Right hindlimb (tissue), 1 donor: ENCODE measurements at regions not wholly inside any gene's neighbourhood (a gene's known extent, or its start where the extent isn't known, plus 50 kb on each side); places are given as distances from the start of the nearest gene placed in this dataset.

Source experiments
- DNase-seq: peaks from one replicate; pipeline ENCODE4 v3.0.0-alpha.2; 2018

GRCh38 chr10:27451054-27451453 is 53.0 kb upstream of the RAB18 start:
- DNase-seq = no peak

DNA sequence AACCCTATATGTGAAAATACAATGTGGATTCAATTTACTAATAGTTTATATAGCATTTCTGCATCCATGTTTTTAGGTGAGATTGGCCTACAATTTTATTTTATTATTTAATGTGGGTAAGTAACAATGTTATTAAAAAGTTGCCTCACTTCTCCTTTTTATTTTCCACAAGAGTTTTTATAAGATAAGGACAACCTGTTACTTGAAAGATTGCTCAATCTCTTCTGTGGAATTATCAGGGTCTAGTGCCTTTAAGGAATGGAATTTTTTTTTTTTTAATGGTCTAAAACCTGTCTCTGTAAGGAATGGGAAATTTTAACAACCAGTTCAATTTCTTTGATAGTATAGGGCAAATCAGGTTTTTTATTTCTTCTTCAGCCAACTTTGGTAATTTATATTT is 53.9 kb upstream of the RAB18 start:
- DNase-seq = no peak

DNA sequence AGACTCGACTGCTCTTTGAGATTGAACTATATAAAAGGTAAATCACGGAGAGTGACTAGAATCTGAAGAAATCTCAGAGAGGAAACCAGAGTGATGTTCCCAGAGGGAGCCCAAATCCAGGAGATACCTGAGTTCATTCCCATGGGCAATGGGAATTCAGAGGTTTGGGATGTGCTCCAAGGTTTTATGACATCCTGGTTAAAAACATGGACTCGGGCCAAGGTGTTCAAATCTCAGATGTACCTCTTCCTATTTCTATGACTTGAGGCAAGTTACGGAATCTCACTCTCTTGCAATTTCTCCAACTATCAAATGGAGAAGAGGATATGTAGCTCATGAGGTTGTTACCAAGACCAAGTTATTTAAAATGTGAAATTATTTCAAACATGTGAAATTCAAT is 54.5 kb upstream of the RAB18 start:
- no peak for DNase-seq

GRCh38 chr10:27448921-27449320 is 55.2 kb upstream of the RAB18 start:
- DNase-seq = no peak

DNA sequence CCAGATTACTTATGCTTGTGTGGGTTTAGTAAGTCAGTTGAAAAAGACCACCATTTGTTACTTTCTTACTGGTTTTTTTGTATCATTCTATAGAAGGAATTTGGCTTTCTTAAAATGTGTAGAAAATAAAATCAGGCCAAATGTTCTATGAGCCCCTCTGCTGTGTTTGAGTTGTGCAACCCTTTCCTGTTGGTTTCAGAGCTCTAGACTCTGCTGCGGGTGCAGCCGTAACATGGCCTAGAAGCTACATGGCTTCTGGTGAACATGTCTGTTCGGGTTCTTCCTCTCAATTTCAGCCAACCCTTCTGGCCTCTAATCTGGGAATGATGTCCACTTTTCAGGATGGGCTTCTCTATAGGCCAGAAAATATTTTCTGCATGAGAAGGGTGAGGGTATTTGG is 56.6 kb upstream of the RAB18 start:
- DNase-seq = no peak

GRCh38 chr10:27446091-27446918 is 57.8 kb upstream of the RAB18 start:
- no peak for DNase-seq

GRCh38 chr10:27445070-27445469 is 59.0 kb upstream of the RAB18 start:
- DNase-seq = no peak

DNA sequence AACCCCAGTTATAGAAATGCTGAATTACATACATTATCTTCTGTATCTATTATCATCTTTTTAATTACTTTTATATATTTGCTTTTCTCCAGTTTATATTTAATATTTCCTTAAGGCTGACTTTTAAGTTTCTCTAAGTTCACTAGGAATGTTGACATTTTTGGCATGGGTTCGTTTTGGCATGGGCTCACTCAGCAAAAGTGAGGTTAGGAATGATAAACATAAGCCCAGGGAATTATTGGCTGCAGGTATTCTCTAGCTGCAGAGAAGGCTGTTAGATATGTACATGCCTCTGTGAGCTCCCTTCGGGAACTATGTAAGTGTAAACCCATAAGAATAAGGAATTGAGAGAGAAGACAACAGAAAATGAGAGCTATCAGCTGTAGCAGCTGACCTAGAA is 63.6 kb upstream of the RAB18 start:
- no peak for DNase-seq

GRCh38 chr10:27440021-27440420 is 64.1 kb upstream of the RAB18 start:
- no peak for DNase-seq

DNA sequence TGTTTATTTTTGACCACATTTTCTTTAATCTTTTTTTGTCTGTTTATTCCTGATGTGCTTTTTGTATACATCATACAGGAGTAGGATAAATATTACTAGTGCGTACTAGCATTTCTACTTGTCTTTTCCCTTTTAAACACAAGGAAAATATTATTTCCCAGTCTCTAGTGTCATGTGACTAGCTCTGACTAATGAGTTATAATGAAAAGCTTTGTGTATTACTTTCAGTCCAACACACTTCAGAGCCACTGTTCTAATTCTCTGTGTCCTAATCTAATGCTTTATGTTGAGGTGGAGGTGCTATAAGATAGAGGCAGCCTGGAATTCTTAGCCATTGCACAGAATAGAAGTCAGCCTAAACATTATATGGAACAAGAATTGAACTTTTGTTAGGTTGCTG is 65.0 kb upstream of the RAB18 start:
- DNase-seq = no peak

DNA sequence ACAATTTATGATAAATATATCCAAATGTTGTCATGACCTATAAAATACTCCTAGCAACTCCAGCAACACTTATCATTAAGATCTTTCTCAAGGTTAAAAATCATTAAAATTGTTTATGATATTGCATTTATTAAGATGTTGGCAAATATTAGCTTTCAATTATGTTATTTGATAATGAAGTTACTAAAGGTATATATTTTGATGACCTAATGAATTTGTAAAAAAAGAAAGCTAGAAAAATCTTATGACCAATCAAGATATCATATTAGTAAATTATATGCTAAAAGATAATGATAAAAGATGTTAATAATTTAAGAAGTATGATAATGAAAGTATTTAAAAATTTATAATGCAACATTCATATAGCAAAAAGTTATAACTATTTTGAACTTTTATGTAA is 66.3 kb upstream of the RAB18 start:
- DNase-seq = no peak

DNA sequence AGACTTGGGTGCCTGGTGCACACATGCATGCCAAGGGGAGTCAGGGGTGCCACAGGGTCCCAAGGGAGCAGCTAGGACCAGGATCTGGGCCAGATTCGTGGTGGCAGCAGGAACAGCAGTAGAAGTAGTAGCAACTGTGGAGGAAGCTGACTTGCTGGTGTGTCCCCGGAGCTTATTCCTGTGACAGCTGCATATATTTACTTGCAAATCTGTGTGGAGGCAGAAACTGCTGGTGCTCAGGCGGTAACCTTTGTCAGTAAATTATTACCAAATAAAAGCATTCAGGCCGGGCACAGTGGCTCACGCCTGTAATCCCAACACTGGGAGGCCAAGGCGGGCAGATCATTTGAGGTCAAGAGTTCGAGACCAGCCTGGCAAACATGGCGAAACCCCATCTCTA is 67.4 kb upstream of the RAB18 start:
- DNase-seq = no peak

DNA sequence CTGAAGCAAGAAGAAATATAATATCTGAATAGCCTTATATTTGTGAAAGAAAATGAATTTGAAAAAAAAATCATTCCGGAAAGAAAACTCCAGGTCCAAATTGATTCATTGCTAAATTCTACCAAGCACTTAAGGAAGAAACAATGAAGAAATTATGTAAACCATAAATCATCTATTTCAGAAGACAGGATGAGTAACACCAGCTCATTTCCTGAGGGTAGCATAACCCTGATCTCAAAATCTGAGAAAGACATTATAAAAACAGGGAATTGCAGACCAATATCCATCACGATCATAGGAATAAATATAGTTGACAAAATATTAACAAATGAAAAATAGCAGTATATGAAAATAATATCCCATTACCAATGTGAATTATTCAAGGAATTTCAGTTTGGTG is 70.1 kb upstream of the RAB18 start:
- no peak for DNase-seq

- no peak for DNase-seq
These were observed 77.1 kb upstream of the RAB18 start for GRCh38 chr10:27426948-27427467.

- no peak for DNase-seq
These were observed 90.2 kb upstream of the RAB18 start for GRCh38 chr10:27413831-27414348.

GRCh38 chr10:27413387-27413786 is 90.7 kb upstream of the RAB18 start:
- no peak for DNase-seq

DNA sequence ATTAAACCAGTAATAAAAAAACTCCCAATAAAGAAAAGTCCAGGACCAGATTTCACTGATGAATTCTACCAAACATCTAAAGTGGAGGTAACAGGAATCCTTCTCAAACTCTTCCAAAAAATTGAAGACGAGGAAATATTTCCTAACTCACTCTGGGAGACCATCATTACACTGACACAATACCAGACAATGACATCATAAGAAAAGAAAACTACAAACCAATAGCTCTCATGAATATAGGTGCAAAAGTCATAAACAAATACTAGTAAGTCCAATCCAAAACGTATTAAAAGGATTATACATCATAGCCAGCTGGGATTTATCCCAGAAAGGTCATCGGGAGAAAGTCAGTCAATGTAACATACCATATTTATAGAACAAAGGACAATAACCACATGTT is 94.0 kb upstream of the RAB18 start:
- DNase-seq = no peak

DNA sequence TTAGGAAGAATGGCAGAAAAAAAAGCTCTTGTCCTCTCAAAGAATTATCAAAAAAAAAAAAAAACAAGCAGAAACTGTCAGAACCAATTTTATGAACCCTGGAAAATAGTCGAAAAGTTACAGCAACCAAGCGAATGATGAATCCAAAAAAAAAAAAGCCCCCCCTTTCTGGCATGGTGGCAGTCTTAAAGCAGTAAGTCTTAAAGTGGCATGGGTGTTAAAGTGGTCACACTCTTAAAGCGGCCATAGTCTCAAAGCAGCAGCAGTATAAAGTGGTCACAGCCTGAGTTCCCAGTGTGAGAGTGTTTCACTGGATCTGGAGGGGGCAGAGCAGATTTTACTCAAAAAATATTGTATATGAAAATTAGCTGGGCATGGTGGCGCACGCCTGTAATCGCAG is 96.8 kb upstream of the RAB18 start:
- no peak for DNase-seq

- DNase-seq = no peak
These were observed 104.2 kb upstream of the RAB18 start for GRCh38 chr10:27399871-27400270.

GRCh38 chr10:27393961-27394360 is 110.1 kb upstream of the RAB18 start:
- DNase-seq = no peak

- no peak for DNase-seq
These were observed 111.5 kb upstream of the RAB18 start for GRCh38 chr10:27392606-27393005.

GRCh38 chr10:27391916-27392315 is 112.2 kb upstream of the RAB18 start:
- no peak for DNase-seq

- no peak for DNase-seq
These were observed 112.8 kb upstream of the RAB18 start for GRCh38 chr10:27391325-27391724.

DNA sequence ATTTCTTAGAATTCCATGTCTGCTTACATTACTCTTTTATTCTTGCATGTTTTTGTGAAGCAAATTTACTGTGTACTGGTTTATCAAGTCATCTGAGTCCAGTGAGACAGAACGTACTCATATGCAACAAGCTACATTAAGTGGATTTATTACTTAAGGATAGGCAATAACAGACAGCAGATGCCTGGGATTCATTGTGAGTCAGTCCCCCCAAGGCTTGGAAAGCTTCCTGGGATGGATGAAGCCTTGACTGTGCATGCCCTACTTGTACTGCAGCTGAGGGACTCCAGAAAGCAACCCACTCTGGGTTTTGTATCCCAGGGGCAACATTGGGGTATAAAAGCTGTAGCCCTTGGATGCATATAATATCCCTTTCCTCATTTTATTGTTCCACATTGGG is 113.4 kb upstream of the RAB18 start:
- DNase-seq = no peak
